Astrocyte (in vitro differentiated cells and primary cell): ENCODE measurements at regions not wholly inside any gene's neighbourhood (a gene's known extent, or its start where the extent isn't known, plus 50 kb on each side); places are given as distances from the start of the nearest gene placed in this dataset.
"Not testable (repeated sequence)": the region's sequence is repeated elsewhere in the genome, so short reads cannot be mapped to it uniquely, and the experiment has no call there.

Source experiments
- DNase-seq: peaks from one replicate; pipeline ENCODE4 v3.0.0-alpha.2; 2010; ENCODE audit warnings: low read depth
- FAIRE-seq: peaks from 2 replicates; lab custom pipeline; 2011; peaks lifted over from hg19 to GRCh38; lab: Jason Lieb, UNC
- H2AFZ ChIP-seq: 2 replicates; pipeline ENCODE4 v1.6.0; 2012; ENCODE audit warnings: low read depth, low read length, inconsistent platforms
- H3K27ac ChIP-seq: 2 replicates; pipeline ENCODE4 v1.5.1; 2011; ENCODE audit warnings: low read depth, low read length, inconsistent platforms
- H3K27me3 ChIP-seq: 2 replicates; pipeline ENCODE4 v1.6.0; 2011; ENCODE audit warnings: low read length, inconsistent platforms; ENCODE audit not compliant: insufficient read depth
- H3K36me3 ChIP-seq: 2 replicates; pipeline ENCODE4 v1.5.1; 2011; ENCODE audit warnings: low read length, inconsistent platforms; ENCODE audit not compliant: insufficient read depth
- H3K4me1 ChIP-seq: 2 replicates; pipeline ENCODE4 v1.5.1; 2011; ENCODE audit warnings: low read length, inconsistent platforms; ENCODE audit not compliant: insufficient read depth
- H3K4me2 ChIP-seq: 2 replicates; pipeline ENCODE4 v1.6.0; 2012; ENCODE audit warnings: low read length, inconsistent platforms
- H3K4me3 ChIP-seq: 2 replicates; pipeline ENCODE4 v1.5.1; 2011; ENCODE audit warnings: low read depth, mild to moderate bottlenecking, low read length, inconsistent platforms; ENCODE audit not compliant: insufficient read depth
- H3K79me2 ChIP-seq: 2 replicates; pipeline ENCODE4 v1.6.0; 2012; ENCODE audit warnings: mild to moderate bottlenecking, low read length, inconsistent platforms; ENCODE audit not compliant: insufficient read depth
- H3K9ac ChIP-seq: 2 replicates; pipeline ENCODE4 v1.6.0; 2012; ENCODE audit warnings: mild to moderate bottlenecking, low read length, inconsistent platforms
- H3K9me3 ChIP-seq: 2 replicates; pipeline ENCODE4 v1.5.1; 2012; ENCODE audit warnings: low read depth, mild to moderate bottlenecking, low read length, inconsistent platforms; ENCODE audit not compliant: insufficient read depth
- H4K20me1 ChIP-seq: 2 replicates; pipeline ENCODE4 v1.6.0; 2012; ENCODE audit warnings: low read length, inconsistent platforms; ENCODE audit not compliant: insufficient read depth
- H3K27ac Mint-ChIP-seq: one replicate; pipeline ENCODE4 v1.8.0; 2021; ENCODE audit warnings: mild to moderate bottlenecking, mixed read lengths; ENCODE audit not compliant: unreplicated experiment
- H3K27me3 Mint-ChIP-seq: one replicate; pipeline ENCODE4 v1.8.0; 2021; ENCODE audit warnings: low read depth, mixed read lengths; ENCODE audit not compliant: unreplicated experiment
- H3K36me3 Mint-ChIP-seq: one replicate; pipeline ENCODE4 v1.8.0; 2021; ENCODE audit warnings: low read depth, mixed read lengths; ENCODE audit not compliant: unreplicated experiment
- H3K4me1 Mint-ChIP-seq: one replicate; pipeline ENCODE4 v1.8.0; 2021; ENCODE audit warnings: low read depth, mixed read lengths; ENCODE audit not compliant: unreplicated experiment
- H3K4me3 Mint-ChIP-seq: one replicate; pipeline ENCODE4 v1.8.0; 2021; ENCODE audit warnings: mild to moderate bottlenecking, moderate library complexity, mixed read lengths; ENCODE audit not compliant: unreplicated experiment
- H3K9me3 Mint-ChIP-seq: one replicate; pipeline ENCODE4 v1.8.0; 2021; ENCODE audit warnings: mild to moderate bottlenecking, mixed read lengths; ENCODE audit not compliant: unreplicated experiment
- CTCF ChIP-seq: IDR thresholded peaks from 2 replicates; pipeline ENCODE4 v1.5.1; 2011; ENCODE audit warnings: low read depth, mild to moderate bottlenecking, inconsistent platforms, low read length, moderate library complexity; ENCODE audit not compliant: insufficient read depth
- EZH2 ChIP-seq: IDR thresholded peaks from 2 replicates; pipeline ENCODE4 v1.6.1; 2012; ENCODE audit warnings: mild to moderate bottlenecking, low read length, inconsistent platforms; ENCODE audit not compliant: insufficient read depth

DNA sequence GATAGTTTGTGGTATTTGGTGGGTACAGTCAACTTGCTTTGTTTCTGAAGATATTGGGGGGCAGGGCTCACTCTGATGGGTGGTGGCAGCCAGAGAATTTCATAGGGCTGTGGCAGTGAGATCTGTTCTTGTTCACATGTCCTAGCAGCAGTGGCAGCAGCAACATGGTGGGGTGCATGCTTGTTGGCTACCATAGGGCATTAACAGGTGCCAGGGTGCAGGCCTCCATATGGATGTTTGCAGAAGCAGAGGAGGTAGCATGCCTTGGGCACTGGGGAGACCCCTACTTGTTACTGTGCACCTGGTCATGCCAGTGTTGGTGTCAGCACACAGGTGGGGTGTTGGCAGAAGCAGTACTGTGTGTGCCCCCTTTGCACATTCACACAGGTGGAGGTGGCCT is 96.3 kb upstream of the ZC4H2 start:
- no peak for TF ChIP-seq CTCF
- no peak for TF ChIP-seq EZH2
- Mint-ChIP-seq H3K9me3 (no peaks in the 10 kb centered on the region), H3K27me3 (no peaks in the 10 kb centered on the region), H3K4me3 (no peak overlapping the region), H3K36me3 (peaks cover 5% of the 10 kb centered on the region), H3K27ac (no peak overlapping the region), H3K4me1 (no peaks in the 10 kb centered on the region)
- no peak for FAIRE-seq
- H2AFZ ChIP-seq, result no peak overlapping the region
- no peak overlapping the region for H3K4me3 ChIP-seq
- H3K9ac ChIP-seq, result no peak overlapping the region
- H3K36me3 ChIP-seq, result no peaks in the 10 kb centered on the region
- no peaks in the 10 kb centered on the region for H3K27me3 ChIP-seq
- DNase-seq, result no peak
- no peak overlapping the region for H3K27ac ChIP-seq
- H3K9me3 ChIP-seq, result no peaks in the 10 kb centered on the region
- H3K4me1 ChIP-seq, result no peaks in the 10 kb centered on the region
- no peaks in the 10 kb centered on the region for H3K79me2 ChIP-seq
- no peak overlapping the region for H3K4me2 ChIP-seq
- H4K20me1 ChIP-seq, result no peaks in the 10 kb centered on the region

DNA sequence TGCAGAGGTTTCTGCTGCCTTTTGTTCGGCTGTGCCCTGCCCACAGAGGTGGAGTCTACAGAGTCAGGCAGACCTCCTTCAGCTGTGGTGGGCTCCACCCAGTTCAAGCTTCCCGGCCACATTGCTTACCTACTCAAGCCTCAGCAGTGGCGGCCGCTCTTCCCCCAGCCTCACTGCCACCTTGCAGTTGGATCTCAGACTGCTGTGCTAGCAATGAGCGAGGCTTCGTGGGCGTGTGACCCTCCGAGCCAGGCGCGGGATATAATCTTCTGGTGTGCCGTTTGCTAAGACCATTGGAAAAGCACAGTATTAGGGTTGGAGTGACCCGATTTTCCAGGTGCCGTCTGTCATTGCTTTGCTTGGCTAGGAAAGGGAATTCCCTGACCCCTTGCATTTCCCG is 82.4 kb upstream of the ZC4H2 start:
- not testable (repeated sequence) for H3K4me3 Mint-ChIP-seq, H3K4me2 ChIP-seq, H3K79me2 ChIP-seq, H2AFZ ChIP-seq, H3K9ac ChIP-seq, H4K20me1 ChIP-seq, H3K27ac Mint-ChIP-seq, H3K4me1 ChIP-seq, DNase-seq, H3K27me3 ChIP-seq, H3K9me3 ChIP-seq, FAIRE-seq, H3K36me3 ChIP-seq, H3K27ac ChIP-seq, H3K36me3 Mint-ChIP-seq, H3K9me3 Mint-ChIP-seq, H3K4me3 ChIP-seq, H3K4me1 Mint-ChIP-seq, H3K27me3 Mint-ChIP-seq

DNA sequence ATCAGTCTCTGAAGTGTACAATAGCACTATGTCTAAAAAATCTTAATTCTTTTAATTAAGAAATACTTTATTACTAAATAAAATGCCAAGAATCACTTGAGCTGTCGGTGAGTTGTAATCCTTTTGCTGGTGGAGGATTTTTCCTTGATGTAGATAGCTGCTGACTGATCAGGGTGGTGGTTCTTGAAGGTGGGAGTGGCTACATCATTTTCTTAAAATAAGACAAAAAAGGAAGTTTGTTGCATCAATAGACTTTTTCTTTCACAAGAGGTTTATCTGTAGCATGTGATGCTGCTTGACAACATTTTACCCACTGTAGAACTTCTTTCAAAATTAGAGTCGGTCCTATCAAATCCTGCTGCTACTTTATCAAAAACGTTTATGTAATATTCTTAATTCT is 68.8 kb upstream of the ZC4H2 start:
- Mint-ChIP-seq H3K4me3 (no peak overlapping the region), H3K36me3 (no peaks in the 10 kb centered on the region), H3K4me1 (no peaks in the 10 kb centered on the region), H3K27me3 (no peaks in the 10 kb centered on the region), H3K27ac (no peak overlapping the region), H3K9me3 (peaks cover 2% of the 10 kb centered on the region)
- no peaks in the 10 kb centered on the region for H3K4me1 ChIP-seq
- TF ChIP-seq EZH2 (no peak), CTCF (no peak)
- no peaks in the 10 kb centered on the region for H3K79me2 ChIP-seq
- no peaks in the 10 kb centered on the region for H3K27me3 ChIP-seq
- no peak for FAIRE-seq
- H3K4me2 ChIP-seq, result no peak overlapping the region
- no peak for DNase-seq
- no peaks in the 10 kb centered on the region for H3K9me3 ChIP-seq
- no peak overlapping the region for H2AFZ ChIP-seq
- no peak overlapping the region for H3K27ac ChIP-seq
- no peaks in the 10 kb centered on the region for H3K36me3 ChIP-seq
- no peaks in the 10 kb centered on the region for H4K20me1 ChIP-seq
- no peak overlapping the region for H3K4me3 ChIP-seq
- no peak overlapping the region for H3K9ac ChIP-seq
